HL-60 (cell line): ENCODE measurements at regions not wholly inside any gene's neighbourhood (a gene's known extent, or its start where the extent isn't known, plus 50 kb on each side); places are given as distances from the start of the nearest gene placed in this dataset.

ENCODE experiments used
- CTCF ChIP-seq: IDR thresholded peaks from one replicate; pipeline ENCODE4 v1.5.1; 2011; ENCODE audit warnings: low read length, control low read depth, inconsistent platforms; ENCODE audit not compliant: insufficient read depth
- POLR2AphosphoS5 ChIP-seq: IDR thresholded peaks from 2 replicates; pipeline ENCODE4 v1.6.1; 2012; ENCODE audit warnings: low read depth

GRCh38 chr20:40957265-40957760 lies 71.3 kb upstream of the TOP1 start:
- TF ChIP-seq CTCF (no peak), POLR2AphosphoS5 (no peak)
